Prostate gland (tissue), 2 donors: ENCODE measurements at regions not wholly inside any gene's neighbourhood (a gene's known extent, or its start where the extent isn't known, plus 50 kb on each side); places are given as distances from the start of the nearest gene placed in this dataset.

Experiments used
- DNase-seq: peaks from one replicate; pipeline ENCODE4 v3.0.0-alpha.2; 2019; ENCODE audit warnings: low spot score
- H3K27ac ChIP-seq, 2 donors: fragments of 200-600 bp; sonication (generic); 2 replicates each; pipeline ENCODE4 v1.5.1; 2017 to 2019
- H3K27me3 ChIP-seq: fragments of 200-600 bp; sonication (generic); replicated peaks from 2 replicates; pipeline ENCODE4 v1.5.1; 2019; ENCODE audit not compliant: insufficient read depth
- H3K36me3 ChIP-seq, 2 donors: fragments of 200-600 bp; sonication (generic); 1 replicate in 1 of 2; 2 replicates in 1 of 2; pipeline versions ENCODE4 v1.5.1 to v1.8.1; 2017 to 2019
- H3K4me1 ChIP-seq: fragments of 200-600 bp; sonication (generic); replicated peaks from 2 replicates; pipeline ENCODE4 v1.5.1; 2019
- H3K4me3 ChIP-seq, 2 donors: fragments of 200-600 bp; sonication (generic); 2 replicates each; pipeline ENCODE4 v1.5.1; 2017 to 2019
- H3K9me3 ChIP-seq: fragments of 200-600 bp; sonication (generic); 2 replicates; pipeline ENCODE4 v1.5.1; 2017
- CTCF ChIP-seq, 4 experiments: fragments of 200-600 bp in 2 of 4; fragments of 450-650 bp in 2 of 4; sonication (generic) in 2 of 4; IDR thresholded peaks; 1 replicate in 3 of 4; 2 replicates in 1 of 4; pipeline ENCODE4 v1.5.1; 2016 to 2019; ENCODE audit warnings: antibody characterized with exemption in 4 of 4, mild to moderate bottlenecking in 2 of 4, moderate library complexity in 2 of 4
- POLR2A ChIP-seq: fragments of 450-650 bp; IDR thresholded peaks from one replicate; pipeline ENCODE4 v1.6.1; 2016; ENCODE audit warnings: antibody characterized with exemption, mild to moderate bottlenecking
- POLR2AphosphoS5 ChIP-seq: sonication (generic); formaldehyde crosslinking; IDR thresholded peaks from one replicate; pipeline ENCODE4 v1.6.1; 2017; ENCODE audit warnings: antibody characterized with exemption
- WGBS: methylation state at CpG from one replicate; pipeline ENCODE4 v1.1.5; 2018; 5-methylcytosine and 5-hydroxymethylcytosine counted together
- intact Hi-C: fragments of 100-400 bp; cut with DNase I; formaldehyde crosslinking; loops from one replicate; pipeline ENCODE4 v1.14.2; 2022

GRCh38 chr4:125765941-125766340 is 451.2 kb downstream of the FAT4 start:
- Histone ChIP-seq H3K4me1 (no peaks in the 10 kb centered on the region), H3K27ac (no peak overlapping the region), H3K36me3 (no peaks in the 10 kb centered on the region), H3K9me3 (no peaks in the 10 kb centered on the region), H3K27me3 (no peaks in the 10 kb centered on the region), H3K4me3 (no peak overlapping the region)
- no peak for DNase-seq
- no peak for TF ChIP-seq CTCF (IDR thresholded peaks at IDR 0.05)
- no peak for TF ChIP-seq POLR2AphosphoS5
- no peak for TF ChIP-seq POLR2A
- intact Hi-C loops, result no loop called here

- DNase-seq, result no peak
- intact Hi-C loops, result no loop called here
- WGBS, result 46% methylated on average over 6 of the region's 6 CpGs
Measured at GRCh38 chr4:125770814-125771398, 456.2 kb downstream of the FAT4 start.

GRCh38 chr4:125772680-125773079 is 457.9 kb downstream of the FAT4 start:
- Histone ChIP-seq H3K27ac (no peak overlapping the region), H3K36me3 (no peaks in the 10 kb centered on the region), H3K4me3 (no peak overlapping the region), H3K9me3 (no peaks in the 10 kb centered on the region), H3K4me1 (no peaks in the 10 kb centered on the region), H3K27me3 (no peaks in the 10 kb centered on the region)
- intact Hi-C loops, result no loop called here
- no peak for DNase-seq
- TF ChIP-seq POLR2A, result no peak
- no peak for TF ChIP-seq POLR2AphosphoS5
- TF ChIP-seq CTCF (IDR thresholded peaks at IDR 0.05), result no peak
- 97% methylated on average over 1 of the region's 1 CpG for WGBS

More at GRCh38 chr4:125770814-125771398, 456.2 kb downstream of the FAT4 start:
- Histone ChIP-seq H3K36me3 (no peaks in the 10 kb centered on the region), H3K9me3 (no peaks in the 10 kb centered on the region), H3K4me1 (no peaks in the 10 kb centered on the region), H3K4me3 (no peak overlapping the region), H3K27me3 (no peaks in the 10 kb centered on the region), H3K27ac (no peak overlapping the region)
- TF ChIP-seq POLR2AphosphoS5 (no peak), POLR2A (no peak)

DNA sequence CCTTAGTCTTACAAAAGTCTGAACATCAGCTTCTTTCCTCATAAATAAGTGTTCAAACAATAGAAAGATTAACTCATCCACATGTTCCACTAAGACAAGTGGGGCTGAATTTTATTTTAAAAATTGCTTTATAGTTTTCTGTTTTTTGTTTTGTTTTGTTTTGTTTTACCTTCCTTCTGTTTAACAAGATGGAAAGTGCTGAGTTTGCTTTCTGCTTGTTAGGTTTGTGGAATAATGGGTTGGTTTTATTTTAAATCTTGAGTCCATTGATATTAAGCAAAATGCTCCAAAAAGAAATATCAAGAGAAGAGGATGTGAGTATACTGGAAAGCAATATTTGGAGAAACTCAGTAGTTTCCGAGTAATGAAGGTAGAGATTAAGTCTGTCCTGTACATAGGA is 458.7 kb downstream of the FAT4 start:
- DNase-seq, result no peak
- H3K27ac ChIP-seq, result no peak overlapping the region
- intact Hi-C loops, result no loop called here
- H3K9me3 ChIP-seq, result no peaks in the 10 kb centered on the region
- H3K36me3 ChIP-seq, result no peaks in the 10 kb centered on the region
- no peaks in the 10 kb centered on the region for H3K27me3 ChIP-seq
- no peaks in the 10 kb centered on the region for H3K4me1 ChIP-seq
- H3K4me3 ChIP-seq, result no peak overlapping the region
- WGBS, result 94% methylated on average over 1 of the region's 1 CpG
- TF ChIP-seq POLR2AphosphoS5 (no peak), POLR2A (no peak), CTCF (IDR thresholded peaks at IDR 0.05) (no peak)

DNA sequence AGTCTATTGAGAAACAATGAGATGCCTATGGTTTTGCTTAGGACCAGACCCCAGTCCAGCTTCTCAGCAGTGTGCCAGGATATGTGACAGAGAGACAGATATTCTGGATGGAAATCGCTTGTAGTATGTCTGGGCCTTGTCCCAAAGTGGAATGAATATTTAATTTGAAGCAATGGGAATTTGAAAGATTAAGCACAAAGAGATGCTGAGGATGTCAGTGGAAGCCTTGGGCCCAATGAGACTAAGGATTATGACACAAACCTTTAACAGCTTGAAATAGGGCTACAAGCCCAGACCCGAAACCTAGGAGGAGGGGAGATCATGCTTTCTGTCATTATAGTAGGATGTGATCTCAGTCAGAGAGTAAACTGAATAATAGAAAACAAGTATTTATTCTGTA is 459.2 kb downstream of the FAT4 start:
- TF ChIP-seq CTCF (IDR thresholded peaks at IDR 0.05) (no peak), POLR2AphosphoS5 (no peak), POLR2A (no peak)
- intact Hi-C loops, result no loop called here
- 89% methylated on average over 2 of the region's 2 CpGs for WGBS
- DNase-seq, result no peak
- H3K9me3 ChIP-seq, result no peaks in the 10 kb centered on the region
- H3K27ac ChIP-seq, result no peak overlapping the region
- no peaks in the 10 kb centered on the region for H3K36me3 ChIP-seq
- H3K4me1 ChIP-seq, result no peaks in the 10 kb centered on the region
- no peak overlapping the region for H3K4me3 ChIP-seq
- H3K27me3 ChIP-seq, result no peaks in the 10 kb centered on the region
